Osteocyte (in vitro differentiated cells): ENCODE measurements at regions not wholly inside any gene's neighbourhood (a gene's known extent, or its start where the extent isn't known, plus 50 kb on each side); places are given as distances from the start of the nearest gene placed in this dataset.

ENCODE experiments used
- DNase-seq: peaks from one replicate; pipeline ENCODE4 v3.0.0; 2021; ENCODE audit warnings: mixed read lengths; ENCODE audit not compliant: unreplicated experiment; ENCODE audit errors: extremely low spot score
- H3K27ac Mint-ChIP-seq: one replicate; pipeline ENCODE4 v1.8.0; 2021; ENCODE audit warnings: mild to moderate bottlenecking, mixed read lengths; ENCODE audit not compliant: unreplicated experiment
- H3K27me3 Mint-ChIP-seq: one replicate; pipeline ENCODE4 v1.8.0; 2021; ENCODE audit warnings: mixed read lengths; ENCODE audit not compliant: unreplicated experiment
- H3K36me3 Mint-ChIP-seq: one replicate; pipeline ENCODE4 v1.8.0; 2021; ENCODE audit warnings: mixed read lengths; ENCODE audit not compliant: unreplicated experiment
- H3K4me1 Mint-ChIP-seq: one replicate; pipeline ENCODE4 v1.8.0; 2021; ENCODE audit warnings: mixed read lengths; ENCODE audit not compliant: unreplicated experiment
- H3K4me3 Mint-ChIP-seq: one replicate; pipeline ENCODE4 v1.8.0; 2021; ENCODE audit warnings: mild to moderate bottlenecking, moderate library complexity, mixed read lengths; ENCODE audit not compliant: unreplicated experiment
- H3K9me3 Mint-ChIP-seq: one replicate; pipeline ENCODE4 v1.8.0; 2021; ENCODE audit warnings: mixed read lengths; ENCODE audit not compliant: unreplicated experiment
- CTCF ChIP-seq: fragments of 200-600 bp; sonication (generic); IDR thresholded peaks from 2 replicates; pipeline ENCODE4 v1.5.0; 2021; ENCODE audit warnings: antibody characterized with exemption, mild to moderate bottlenecking, moderate library complexity

DNA sequence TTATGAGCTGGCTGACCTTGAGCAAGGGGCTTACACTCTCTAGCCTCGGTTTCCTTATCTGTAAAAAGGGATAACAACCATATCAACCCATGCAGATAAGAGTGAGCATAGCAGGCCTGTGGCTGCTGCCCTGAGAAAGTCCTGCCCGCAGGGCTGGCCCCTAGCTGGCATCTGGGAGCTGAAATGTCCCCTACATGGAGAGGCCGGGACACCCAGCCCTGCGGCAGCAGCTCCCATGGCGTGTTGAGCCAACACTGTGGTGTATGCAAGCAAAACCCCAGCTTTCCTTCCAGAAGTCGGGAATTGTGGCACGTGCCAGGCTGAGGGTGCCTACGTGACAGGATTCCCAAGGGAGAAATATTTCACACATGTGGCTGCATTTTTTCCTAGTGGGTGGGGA is 358.9 kb downstream of the CTTN start:
- no peaks in the 10 kb centered on the region for H3K36me3 Mint-ChIP-seq
- H3K4me3 Mint-ChIP-seq = no peak overlapping the region
- H3K9me3 Mint-ChIP-seq = peaks cover 4% of the 10 kb centered on the region
- no peak overlapping the region for H3K27ac Mint-ChIP-seq
- TF ChIP-seq CTCF = no peak
- no peaks in the 10 kb centered on the region for H3K27me3 Mint-ChIP-seq
- no peaks in the 10 kb centered on the region for H3K4me1 Mint-ChIP-seq
- no peak for DNase-seq

DNA sequence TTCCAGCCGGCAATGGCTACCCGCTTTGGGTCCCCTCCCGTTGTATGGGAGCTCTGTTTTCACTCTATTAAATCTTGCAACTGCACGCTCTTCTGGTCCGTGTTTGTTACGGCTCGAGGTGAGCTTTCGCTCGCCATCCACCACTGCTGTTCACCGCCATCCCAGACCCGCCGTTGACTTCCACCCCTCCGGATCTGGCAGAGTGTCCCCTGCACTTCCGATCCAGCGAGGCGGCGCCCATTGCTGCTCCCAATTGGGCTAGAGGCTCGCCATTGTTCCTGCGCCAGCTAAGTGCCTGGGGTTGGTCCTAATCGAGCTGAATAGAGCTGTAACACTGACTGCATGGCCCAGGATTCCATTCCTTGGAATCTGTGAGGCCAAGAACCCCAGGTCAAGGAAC is 359.9 kb downstream of the CTTN start:
- H3K36me3 Mint-ChIP-seq = no peaks in the 10 kb centered on the region
- no peak overlapping the region for H3K4me3 Mint-ChIP-seq
- DNase-seq = no peak
- no peak for TF ChIP-seq CTCF
- no peaks in the 10 kb centered on the region for H3K27me3 Mint-ChIP-seq
- peaks cover 4% of the 10 kb centered on the region for H3K9me3 Mint-ChIP-seq
- no peak overlapping the region for H3K27ac Mint-ChIP-seq
- H3K4me1 Mint-ChIP-seq = no peaks in the 10 kb centered on the region

DNA sequence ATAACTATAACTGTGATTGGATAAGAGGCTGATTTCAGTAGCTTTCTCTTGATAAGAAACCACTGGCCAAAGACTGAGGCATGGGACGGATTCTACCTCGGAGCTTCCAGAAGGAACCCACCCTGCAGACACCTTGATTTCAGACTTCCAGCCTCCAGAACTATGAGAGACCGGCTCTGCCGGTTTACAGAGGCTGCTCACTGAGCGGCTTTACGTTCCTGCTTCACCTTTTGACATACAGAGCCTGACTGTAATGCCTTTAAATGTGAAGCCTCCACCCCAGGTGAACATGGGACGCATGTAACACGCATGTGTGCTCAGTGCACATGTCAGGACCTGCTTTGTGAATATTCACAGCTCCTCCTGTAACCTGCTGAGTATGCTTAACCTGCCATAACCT is 361.5 kb downstream of the CTTN start:
- no peak for DNase-seq
- H3K9me3 Mint-ChIP-seq = peaks cover 4% of the 10 kb centered on the region
- no peak overlapping the region for H3K27ac Mint-ChIP-seq

GRCh38 chr11:70760416-70761020 is 362.2 kb downstream of the CTTN start:
- H3K4me3 Mint-ChIP-seq = no peak overlapping the region
- no peaks in the 10 kb centered on the region for H3K27me3 Mint-ChIP-seq
- TF ChIP-seq CTCF = no peak
- peaks cover 4% of the 10 kb centered on the region for H3K9me3 Mint-ChIP-seq
- no peaks in the 10 kb centered on the region for H3K36me3 Mint-ChIP-seq
- H3K4me1 Mint-ChIP-seq = no peaks in the 10 kb centered on the region
- no peak for DNase-seq
- H3K27ac Mint-ChIP-seq = no peak overlapping the region

More for the DNA sequence above, 361.5 kb downstream of the CTTN start:
- Mint-ChIP-seq H3K4me1 (no peaks in the 10 kb centered on the region), H3K36me3 (no peaks in the 10 kb centered on the region), H3K4me3 (no peak overlapping the region), H3K27me3 (no peaks in the 10 kb centered on the region)
- TF ChIP-seq CTCF = no peak

DNA sequence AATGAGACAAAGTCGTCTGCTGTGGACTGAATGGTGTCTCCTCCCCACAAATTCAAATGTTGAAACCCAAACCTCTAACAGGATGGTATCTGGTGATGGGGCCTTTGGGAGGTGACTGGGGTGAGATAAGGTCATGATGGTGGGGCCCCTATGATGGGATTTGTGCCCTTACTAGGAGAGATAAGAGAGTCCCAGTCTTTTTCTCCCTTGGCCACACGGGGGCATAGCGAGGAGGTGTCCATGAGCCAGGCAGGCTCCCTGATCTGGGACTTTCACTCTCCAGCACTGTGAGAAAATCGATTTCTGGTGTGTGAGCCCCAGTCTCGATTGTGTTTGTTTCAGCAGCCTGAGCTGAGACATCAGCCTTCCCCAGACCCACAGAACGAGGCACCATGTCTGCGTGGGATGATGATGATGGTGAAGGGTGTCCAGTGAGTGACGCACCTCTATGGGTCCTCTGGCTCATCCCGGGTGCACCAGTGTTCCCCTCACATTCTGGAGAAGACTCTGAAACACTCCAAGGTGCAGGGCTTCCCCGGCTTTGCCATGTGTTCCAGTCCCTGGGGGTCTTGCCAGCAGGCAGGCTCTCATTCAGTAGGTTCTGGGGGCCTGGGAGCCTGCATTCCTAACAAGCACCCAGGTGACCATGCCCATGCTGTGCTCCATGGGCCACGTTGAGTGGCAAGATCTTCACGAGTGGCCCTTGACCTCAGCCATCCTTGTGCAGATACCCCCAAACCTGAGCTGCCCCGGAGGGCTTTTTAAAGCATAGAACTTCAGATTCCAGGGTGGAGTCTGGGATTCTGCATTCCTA is 363.0 kb downstream of the CTTN start:
- no peak overlapping the region for H3K4me3 Mint-ChIP-seq
- H3K36me3 Mint-ChIP-seq = no peaks in the 10 kb centered on the region
- no peaks in the 10 kb centered on the region for H3K27me3 Mint-ChIP-seq
- no peaks in the 10 kb centered on the region for H3K4me1 Mint-ChIP-seq
- TF ChIP-seq CTCF = no peak
- H3K27ac Mint-ChIP-seq = no peak overlapping the region
- peaks cover 4% of the 10 kb centered on the region for H3K9me3 Mint-ChIP-seq
- DNase-seq = no peak
